NCI-H526 treated with DMSO at 0.1 percent for 48 hours (cell line): ENCODE measurements at regions not wholly inside any gene's neighbourhood (a gene's known extent, or its start where the extent isn't known, plus 50 kb on each side); places are given as distances from the start of the nearest gene placed in this dataset.

Source experiments
- DNase-seq: peaks from one replicate; lab custom pipeline; 2025; lab: John Stamatoyannopoulos, UW

- DNase-seq = no peak
These were observed 260.4 kb downstream of the GALC start for GRCh38 chr14:87732562-87732961.

GRCh38 chr14:87725318-87725717, 267.7 kb downstream of the GALC start:
- DNase-seq = no peak

GRCh38 chr14:87712396-87713090, 280.4 kb downstream of the GALC start:
- no peak for DNase-seq

GRCh38 chr14:87705439-87705896, 287.5 kb downstream of the GALC start:
- DNase-seq = no peak

GRCh38 chr14:87698481-87698880, 294.5 kb downstream of the GALC start:
- no peak for DNase-seq

- no peak for DNase-seq
These were observed 296.5 kb downstream of the GALC start for GRCh38 chr14:87696485-87696884.

- DNase-seq = no peak
These were observed 301.7 kb downstream of the GALC start for GRCh38 chr14:87691042-87691881.

GRCh38 chr14:87690076-87690613, 302.8 kb downstream of the GALC start:
- no peak for DNase-seq

GRCh38 chr14:87688524-87688923, 304.5 kb downstream of the GALC start:
- no peak for DNase-seq

GRCh38 chr14:87687420-87687819, 305.6 kb downstream of the GALC start:
- no peak for DNase-seq

GRCh38 chr14:87686746-87687145, 306.2 kb downstream of the GALC start:
- no peak for DNase-seq

GRCh38 chr14:87679866-87680265, 313.1 kb downstream of the GALC start:
- no peak for DNase-seq

- no peak for DNase-seq
These were observed 314.4 kb downstream of the GALC start for GRCh38 chr14:87678624-87679023.

- no peak for DNase-seq
These were observed 316.1 kb downstream of the GALC start for GRCh38 chr14:87676814-87677437.

GRCh38 chr14:87667659-87668058, 325.3 kb downstream of the GALC start:
- DNase-seq = no peak

- DNase-seq = no peak
These were observed 336.7 kb downstream of the GALC start for GRCh38 chr14:87656315-87656714.

GRCh38 chr14:87652278-87652677, 340.7 kb downstream of the GALC start:
- no peak for DNase-seq

GRCh38 chr14:87644689-87645088, 348.3 kb downstream of the GALC start:
- DNase-seq = no peak

GRCh38 chr14:87643005-87643404, 350.0 kb downstream of the GALC start:
- no peak for DNase-seq

GRCh38 chr14:87640553-87640952, 352.4 kb downstream of the GALC start:
- DNase-seq = no peak

- DNase-seq = no peak
These were observed 354.8 kb downstream of the GALC start for GRCh38 chr14:87638196-87638595.

GRCh38 chr14:87635442-87635841, 357.5 kb downstream of the GALC start:
- DNase-seq = peak; percentile 57

- DNase-seq = no peak
These were observed 360.2 kb downstream of the GALC start for GRCh38 chr14:87632796-87633195.
